ENCODE measurements at regions not wholly inside any gene's neighbourhood (a gene's known extent, or its start where the extent isn't known, plus 50 kb on each side); places are given as distances from the start of the nearest gene placed in this dataset.

DNA sequence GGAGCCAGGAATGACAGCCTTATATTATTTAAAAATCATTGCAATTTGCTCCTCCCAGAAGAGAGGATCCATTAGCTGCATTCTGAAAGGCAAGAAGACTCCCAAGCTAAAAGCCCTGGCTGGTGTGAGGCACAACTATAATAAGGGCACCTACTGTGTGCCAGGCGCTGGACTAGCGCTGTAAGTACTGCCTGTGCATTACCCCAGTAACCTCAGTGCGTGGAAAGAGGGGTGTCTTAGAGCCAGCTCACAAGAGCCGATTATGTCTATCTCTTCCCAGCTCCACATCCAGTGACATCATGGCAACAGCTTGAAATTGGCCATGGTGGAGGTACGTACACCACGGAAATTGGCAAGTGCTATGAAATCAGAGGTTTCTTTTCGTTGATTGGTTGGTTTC lies 141.7 kb upstream of the IRF2BP2 start:
- TF ChIP-seq, protein P1, sequence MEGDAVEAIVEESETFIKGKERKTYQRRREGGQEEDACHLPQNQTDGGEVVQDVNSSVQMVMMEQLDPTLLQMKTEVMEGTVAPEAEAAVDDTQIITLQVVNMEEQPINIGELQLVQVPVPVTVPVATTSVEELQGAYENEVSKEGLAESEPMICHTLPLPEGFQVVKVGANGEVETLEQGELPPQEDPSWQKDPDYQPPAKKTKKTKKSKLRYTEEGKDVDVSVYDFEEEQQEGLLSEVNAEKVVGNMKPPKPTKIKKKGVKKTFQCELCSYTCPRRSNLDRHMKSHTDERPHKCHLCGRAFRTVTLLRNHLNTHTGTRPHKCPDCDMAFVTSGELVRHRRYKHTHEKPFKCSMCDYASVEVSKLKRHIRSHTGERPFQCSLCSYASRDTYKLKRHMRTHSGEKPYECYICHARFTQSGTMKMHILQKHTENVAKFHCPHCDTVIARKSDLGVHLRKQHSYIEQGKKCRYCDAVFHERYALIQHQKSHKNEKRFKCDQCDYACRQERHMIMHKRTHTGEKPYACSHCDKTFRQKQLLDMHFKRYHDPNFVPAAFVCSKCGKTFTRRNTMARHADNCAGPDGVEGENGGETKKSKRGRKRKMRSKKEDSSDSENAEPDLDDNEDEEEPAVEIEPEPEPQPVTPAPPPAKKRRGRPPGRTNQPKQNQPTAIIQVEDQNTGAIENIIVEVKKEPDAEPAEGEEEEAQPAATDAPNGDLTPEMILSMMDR (tag by site-specific recombination; IDR thresholded peaks at IDR 0.05): no peak
- TF ChIP-seq, protein P2, sequence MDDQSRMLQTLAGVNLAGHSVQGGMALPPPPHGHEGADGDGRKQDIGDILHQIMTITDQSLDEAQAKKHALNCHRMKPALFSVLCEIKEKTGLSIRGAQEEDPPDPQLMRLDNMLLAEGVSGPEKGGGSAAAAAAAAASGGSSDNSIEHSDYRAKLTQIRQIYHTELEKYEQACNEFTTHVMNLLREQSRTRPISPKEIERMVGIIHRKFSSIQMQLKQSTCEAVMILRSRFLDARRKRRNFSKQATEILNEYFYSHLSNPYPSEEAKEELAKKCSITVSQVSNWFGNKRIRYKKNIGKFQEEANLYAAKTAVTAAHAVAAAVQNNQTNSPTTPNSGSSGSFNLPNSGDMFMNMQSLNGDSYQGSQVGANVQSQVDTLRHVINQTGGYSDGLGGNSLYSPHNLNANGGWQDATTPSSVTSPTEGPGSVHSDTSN (CRISPR knock-in tag; IDR thresholded peaks at IDR 0.05): no peak
- no peak for TF ChIP-seq KLF1 (tag by site-specific recombination; IDR thresholded peaks at IDR 0.05)
- TF ChIP-seq, protein P3, sequence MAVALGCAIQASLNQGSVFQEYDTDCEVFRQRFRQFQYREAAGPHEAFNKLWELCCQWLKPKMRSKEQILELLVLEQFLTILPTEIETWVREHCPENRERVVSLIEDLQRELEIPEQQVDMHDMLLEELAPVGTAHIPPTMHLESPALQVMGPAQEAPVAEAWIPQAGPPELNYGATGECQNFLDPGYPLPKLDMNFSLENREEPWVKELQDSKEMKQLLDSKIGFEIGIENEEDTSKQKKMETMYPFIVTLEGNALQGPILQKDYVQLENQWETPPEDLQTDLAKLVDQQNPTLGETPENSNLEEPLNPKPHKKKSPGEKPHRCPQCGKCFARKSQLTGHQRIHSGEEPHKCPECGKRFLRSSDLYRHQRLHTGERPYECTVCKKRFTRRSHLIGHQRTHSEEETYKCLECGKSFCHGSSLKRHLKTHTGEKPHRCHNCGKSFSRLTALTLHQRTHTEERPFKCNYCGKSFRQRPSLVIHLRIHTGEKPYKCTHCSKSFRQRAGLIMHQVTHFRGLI (tag by site-specific recombination; IDR thresholded peaks at IDR 0.05): no peak
- no peak for TF ChIP-seq ZNF585B (tag by site-specific recombination; IDR thresholded peaks at IDR 0.05)
- TF ChIP-seq ZNF23 (tag by site-specific recombination; IDR thresholded peaks at IDR 0.05; ENCODE audit: borderline replicate concordance): no peak
- TF ChIP-seq, protein P4, sequence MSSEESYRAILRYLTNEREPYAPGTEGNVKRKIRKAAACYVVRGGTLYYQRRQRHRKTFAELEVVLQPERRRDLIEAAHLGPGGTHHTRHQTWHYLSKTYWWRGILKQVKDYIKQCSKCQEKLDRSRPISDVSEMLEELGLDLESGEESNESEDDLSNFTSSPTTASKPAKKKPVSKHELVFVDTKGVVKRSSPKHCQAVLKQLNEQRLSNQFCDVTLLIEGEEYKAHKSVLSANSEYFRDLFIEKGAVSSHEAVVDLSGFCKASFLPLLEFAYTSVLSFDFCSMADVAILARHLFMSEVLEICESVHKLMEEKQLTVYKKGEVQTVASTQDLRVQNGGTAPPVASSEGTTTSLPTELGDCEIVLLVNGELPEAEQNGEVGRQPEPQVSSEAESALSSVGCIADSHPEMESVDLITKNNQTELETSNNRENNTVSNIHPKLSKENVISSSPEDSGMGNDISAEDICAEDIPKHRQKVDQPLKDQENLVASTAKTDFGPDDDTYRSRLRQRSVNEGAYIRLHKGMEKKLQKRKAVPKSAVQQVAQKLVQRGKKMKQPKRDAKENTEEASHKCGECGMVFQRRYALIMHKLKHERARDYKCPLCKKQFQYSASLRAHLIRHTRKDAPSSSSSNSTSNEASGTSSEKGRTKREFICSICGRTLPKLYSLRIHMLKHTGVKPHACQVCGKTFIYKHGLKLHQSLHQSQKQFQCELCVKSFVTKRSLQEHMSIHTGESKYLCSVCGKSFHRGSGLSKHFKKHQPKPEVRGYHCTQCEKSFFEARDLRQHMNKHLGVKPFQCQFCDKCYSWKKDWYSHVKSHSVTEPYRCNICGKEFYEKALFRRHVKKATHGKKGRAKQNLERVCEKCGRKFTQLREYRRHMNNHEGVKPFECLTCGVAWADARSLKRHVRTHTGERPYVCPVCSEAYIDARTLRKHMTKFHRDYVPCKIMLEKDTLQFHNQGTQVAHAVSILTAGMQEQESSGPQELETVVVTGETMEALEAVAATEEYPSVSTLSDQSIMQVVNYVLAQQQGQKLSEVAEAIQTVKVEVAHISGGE (tag by site-specific recombination; conservative IDR thresholded peaks at IDR 0.05; ENCODE audit: low read depth): no peak
- no peak for TF ChIP-seq ZNF350 (tag by site-specific recombination; IDR thresholded peaks at IDR 0.05)
- TF ChIP-seq ZNF548 (tag by site-specific recombination; IDR thresholded peaks at IDR 0.05): no peak
- TF ChIP-seq ZNF514 (tag by site-specific recombination; IDR thresholded peaks at IDR 0.05): no peak
- no peak for TF ChIP-seq ZNF776 (tag by site-specific recombination; IDR thresholded peaks at IDR 0.05; ENCODE audit: borderline replicate concordance)
- TF ChIP-seq SCRT1 (tag by site-specific recombination; IDR thresholded peaks at IDR 0.05; ENCODE audit: borderline replicate concordance): no peak
- TF ChIP-seq, protein P5, sequence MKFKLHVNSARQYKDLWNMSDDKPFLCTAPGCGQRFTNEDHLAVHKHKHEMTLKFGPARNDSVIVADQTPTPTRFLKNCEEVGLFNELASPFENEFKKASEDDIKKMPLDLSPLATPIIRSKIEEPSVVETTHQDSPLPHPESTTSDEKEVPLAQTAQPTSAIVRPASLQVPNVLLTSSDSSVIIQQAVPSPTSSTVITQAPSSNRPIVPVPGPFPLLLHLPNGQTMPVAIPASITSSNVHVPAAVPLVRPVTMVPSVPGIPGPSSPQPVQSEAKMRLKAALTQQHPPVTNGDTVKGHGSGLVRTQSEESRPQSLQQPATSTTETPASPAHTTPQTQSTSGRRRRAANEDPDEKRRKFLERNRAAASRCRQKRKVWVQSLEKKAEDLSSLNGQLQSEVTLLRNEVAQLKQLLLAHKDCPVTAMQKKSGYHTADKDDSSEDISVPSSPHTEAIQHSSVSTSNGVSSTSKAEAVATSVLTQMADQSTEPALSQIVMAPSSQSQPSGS (tag by site-specific recombination; IDR thresholded peaks at IDR 0.05; ENCODE audit: low read depth): 0 out of 2 replicates have a peak, but pooled peaks have one; percentile 13
- no peak for TF ChIP-seq TCF7L2 (IDR thresholded peaks at IDR 0.05; ENCODE audit: borderline replicate concordance, low read depth, low read length)

Measured in HEK293 (cell line).